Transverse colon (tissue), 4 donors: ENCODE measurements at regions not wholly inside any gene's neighbourhood (a gene's known extent, or its start where the extent isn't known, plus 50 kb on each side); places are given as distances from the start of the nearest gene placed in this dataset.

Source experiments
- CTCF ChIP-seq, 5 experiments: fragments of 200-600 bp in 3 of 5; fragments of 450-650 bp in 2 of 5; sonication (generic) in 3 of 5; IDR thresholded peaks; 1 replicate in 2 of 5; 2 replicates in 3 of 5; pipeline ENCODE4 v1.5.1; 2016 to 2017; ENCODE audit warnings: antibody characterized with exemption in 5 of 5, inconsistent platforms in 3 of 5, mild to moderate bottlenecking in 2 of 5, moderate library complexity in 1 of 5
- EP300 ChIP-seq: sonication (generic); formaldehyde crosslinking; IDR thresholded peaks from one replicate; pipeline ENCODE4 v1.6.1; 2017; ENCODE audit warnings: antibody characterized with exemption, low read depth
- POLR2A ChIP-seq: fragments of 450-650 bp; IDR thresholded peaks from one replicate; pipeline ENCODE4 v1.6.1; 2016; ENCODE audit warnings: antibody characterized with exemption, mild to moderate bottlenecking, moderate library complexity
- POLR2AphosphoS5 ChIP-seq, 3 donors: sonication (generic); formaldehyde crosslinking; IDR thresholded peaks; one replicate each; pipeline ENCODE4 v1.6.1; 2016; ENCODE audit warnings: antibody characterized with exemption in 3 of 3

GRCh38 chr22:36081023-36081431 lies 52.4 kb upstream of the RBFOX2 start:
- no peak for TF ChIP-seq POLR2A
- peak; percentile 34 to 55 (median 49) for TF ChIP-seq POLR2AphosphoS5 (IDR thresholded peaks at IDR 0.05)
- peak; percentile 87 for TF ChIP-seq EP300
- TF ChIP-seq CTCF (IDR thresholded peaks at IDR 0.05), result no peak
